GM13977 (cell line): ENCODE measurements at regions not wholly inside any gene's neighbourhood (a gene's known extent, or its start where the extent isn't known, plus 50 kb on each side); places are given as distances from the start of the nearest gene placed in this dataset.

Experiments used
- DNase-seq: peaks from one replicate; pipeline ENCODE4 v3.0.0; 2012; ENCODE audit warnings: low spot score
- CTCF ChIP-seq: IDR thresholded peaks from 2 replicates; pipeline ENCODE4 v1.5.1; 2012; ENCODE audit warnings: mild to moderate bottlenecking, control low read depth; ENCODE audit not compliant: insufficient read depth; ENCODE audit errors: extremely low read depth, missing control alignments
- in situ Hi-C: fragments of 300-500 bp; cut with MboI; formaldehyde crosslinking; loops from one replicate; pipeline ENCODE4 v1.12.0; 2022; ENCODE audit warnings: low sequenced_read_pairs, low pct_unique_long_range_greater_than_20kb, mixed read lengths, inconsistent platforms; ENCODE audit not compliant: unreplicated experiment

DNA sequence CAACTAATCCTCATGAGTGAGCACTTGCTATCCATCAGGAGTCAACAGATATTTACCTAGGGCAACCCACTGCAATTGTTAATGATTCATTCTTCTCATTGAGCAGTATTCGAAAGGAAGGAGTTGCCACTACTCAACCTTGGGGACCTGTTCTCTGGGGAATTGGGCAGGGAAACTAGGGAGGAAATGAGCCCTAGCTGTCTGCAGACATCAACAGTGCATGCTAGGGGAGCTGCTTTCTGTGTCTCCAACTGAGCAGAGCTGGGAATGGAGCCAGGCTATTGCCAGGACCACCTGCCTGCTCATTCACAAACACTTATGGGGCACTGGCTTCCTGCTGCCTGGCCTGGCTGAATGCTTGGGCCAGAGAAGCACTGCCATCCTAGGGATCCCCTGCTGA is 183.4 kb downstream of the TMEM38B start:
- DNase-seq, result no peak
- in situ Hi-C loops, result no loop called here
- no peak for TF ChIP-seq CTCF

DNA sequence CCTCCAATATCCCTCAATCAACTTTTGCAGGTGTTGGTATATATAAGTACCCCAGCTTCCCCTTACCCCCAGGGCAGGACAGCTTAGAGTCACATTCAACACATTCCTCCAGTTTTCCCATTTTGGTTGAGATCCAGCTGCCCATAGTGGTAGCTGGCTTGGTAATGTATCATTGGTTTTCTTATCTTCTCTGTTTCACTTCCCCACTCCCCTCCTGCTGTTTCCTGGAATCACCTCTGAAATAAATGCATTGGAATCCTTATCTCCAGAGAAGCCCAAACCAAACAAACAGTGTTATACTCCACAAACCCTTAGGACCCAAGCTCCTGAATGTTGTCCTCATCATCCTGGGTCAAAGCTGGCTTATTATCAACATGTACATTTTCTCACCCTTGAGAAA is 184.8 kb downstream of the TMEM38B start:
- no peak for DNase-seq
- in situ Hi-C loops, result no loop called here
- TF ChIP-seq CTCF, result no peak

GRCh38 chr9:105880517-105880916 is 186.2 kb downstream of the TMEM38B start:
- no peak for TF ChIP-seq CTCF
- no peak for DNase-seq
- in situ Hi-C loops, result no loop called here

GRCh38 chr9:105881021-105881420 is 186.7 kb downstream of the TMEM38B start:
- DNase-seq, result no peak
- no peak for TF ChIP-seq CTCF
- in situ Hi-C loops, result no loop called here

DNA sequence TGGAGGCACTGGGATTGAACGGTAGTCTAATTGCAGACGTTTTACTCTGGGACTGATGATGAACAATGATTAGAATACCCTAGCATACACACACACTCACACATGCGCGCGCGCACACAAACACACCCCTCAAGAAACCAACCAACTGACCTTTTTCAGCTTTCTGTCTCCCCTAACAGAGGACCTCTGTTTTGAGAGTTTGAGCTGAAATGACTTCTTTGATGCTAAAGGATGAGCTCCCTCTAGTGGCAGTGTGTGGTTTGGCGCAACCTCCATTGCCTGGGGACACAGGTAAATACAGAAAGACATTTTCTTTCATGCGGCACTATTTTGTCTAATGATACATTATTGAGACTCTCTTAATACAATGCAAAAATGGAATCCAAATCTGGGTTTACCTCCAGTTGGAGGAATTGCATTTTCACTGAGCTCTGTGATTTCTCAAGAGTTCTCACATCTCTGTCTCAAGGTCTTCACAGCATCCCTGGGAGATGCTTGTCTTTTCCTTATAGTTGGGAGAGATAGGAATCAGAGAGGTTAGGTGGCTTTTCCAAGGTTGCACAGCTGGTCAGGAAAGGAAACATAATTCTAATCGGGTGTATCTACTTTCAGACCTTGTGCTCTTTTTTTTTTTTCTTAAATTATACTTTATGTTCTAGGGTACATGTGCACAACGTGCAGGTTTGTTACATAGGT is 187.5 kb downstream of the TMEM38B start:
- TF ChIP-seq CTCF, result peak; percentile 91
- DNase-seq, result peak; percentile 48
- in situ Hi-C loops, result no loop called here

GRCh38 chr9:105883847-105884246 is 189.5 kb downstream of the TMEM38B start:
- in situ Hi-C loops, result no loop called here
- peak; percentile 25 for DNase-seq
- TF ChIP-seq CTCF, result no peak

DNA sequence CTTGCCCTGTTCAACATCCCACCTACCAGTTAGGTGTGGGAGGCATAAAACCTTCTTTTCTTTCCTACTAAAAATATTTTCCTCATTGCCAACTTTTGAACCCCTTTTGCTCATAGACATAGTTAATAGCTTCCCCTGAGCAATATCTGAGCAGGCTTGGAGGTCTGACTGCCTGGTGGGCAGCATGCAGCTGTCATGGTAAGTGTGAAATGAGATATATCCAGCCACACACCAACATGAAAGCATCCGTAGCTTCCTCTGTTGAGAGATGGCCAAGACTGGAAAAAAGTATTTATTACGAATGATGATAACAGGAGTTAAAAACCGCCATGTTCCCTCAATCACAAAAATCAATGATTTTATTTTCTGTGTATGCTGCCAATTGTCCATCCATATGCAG is 190.1 kb downstream of the TMEM38B start:
- in situ Hi-C loops, result no loop called here
- no peak for DNase-seq

More for the DNA sequence above, 190.1 kb downstream of the TMEM38B start:
- no peak for TF ChIP-seq CTCF
